Heart right ventricle (tissue), 16 donors: ENCODE measurements at regions not wholly inside any gene's neighbourhood (a gene's known extent, or its start where the extent isn't known, plus 50 kb on each side); places are given as distances from the start of the nearest gene placed in this dataset.

Experiments
- ATAC-seq, 8 donors: fragments of 200-7000 bp; cut with Tn5 transposase; one replicate each; pipeline ENCODE4 v1.9.1; 2020; ENCODE audit warnings: mild to moderate bottlenecking in 8 of 8, moderate library complexity in 8 of 8, moderate number of reproducible peaks in 1 of 8
- DNase-seq, 2 donors: peaks; one replicate each; pipeline ENCODE4 v3.0.0-alpha.2; 2020
- H3K27ac ChIP-seq, 10 donors: fragments of 200-600 bp; sonication (generic) in 2 of 10; one replicate each; pipeline versions ENCODE4 v1.5.0 to v1.8.0; 2020 to 2022; ENCODE audit warnings: mild to moderate bottlenecking in 3 of 10
- H3K27me3 ChIP-seq, 7 donors: fragments of 200-600 bp; one replicate each; pipeline ENCODE4 v1.8.0; 2021 to 2022; ENCODE audit warnings: mild to moderate bottlenecking in 2 of 7
- H3K36me3 ChIP-seq, 9 donors: fragments of 200-600 bp; sonication (generic) in 1 of 9; one replicate each; pipeline versions ENCODE4 v1.5.0 to v1.8.0; 2020 to 2022; ENCODE audit warnings: mild to moderate bottlenecking in 2 of 9
- H3K4me1 ChIP-seq, 9 donors: fragments of 200-600 bp; sonication (generic) in 1 of 9; one replicate each; pipeline versions ENCODE4 v1.5.0 to v1.8.0; 2020 to 2022; ENCODE audit warnings: mild to moderate bottlenecking in 4 of 9
- H3K4me3 ChIP-seq, 10 donors: fragments of 200-600 bp; sonication (generic) in 2 of 10; one replicate each; pipeline versions ENCODE4 v1.5.0 to v1.8.0; 2020 to 2022; ENCODE audit warnings: mild to moderate bottlenecking in 7 of 10, moderate library complexity in 2 of 10
- H3K9me3 ChIP-seq, 11 donors: fragments of 200-600 bp in 10 of 11; sonication (generic) in 2 of 11; one replicate each; pipeline versions ENCODE4 v1.5.0 to v1.8.0; 2013 to 2022; ENCODE audit warnings: mild to moderate bottlenecking in 2 of 11, control low read depth in 1 of 11, moderate library complexity in 1 of 11
- CTCF ChIP-seq, 9 donors: fragments of 200-600 bp; sonication (generic) in 2 of 9; IDR thresholded peaks; one replicate each; pipeline versions ENCODE4 v1.5.0 to v1.8.0; 2021 to 2022; ENCODE audit warnings: antibody characterized with exemption in 9 of 9, mild to moderate bottlenecking in 5 of 9, moderate library complexity in 1 of 9
- WGBS, 2 donors: extraction: QIAGEN DNeasy Blood & Tissue Kit; methylation state at CpG; one replicate each; pipeline ENCODE4 v1.1.7; 2013; ENCODE audit warnings: inconsistent platforms in 1 of 2; 5-methylcytosine and 5-hydroxymethylcytosine counted together
- intact Hi-C, 10 donors: fragments of 100-400 bp; cut with DNase I; formaldehyde crosslinking; loops; one replicate each; pipeline versions ENCODE4 v1.11.1 to v1.14.2; 2022
- donor health status: Arrhythmogenic right ventricular cardiomyopathy.
- donor health status: ischemic (EF 13 %, LVEDD 7.1; RV severe dilation, severe dysfunction).
- donor health status: healthy with polysubstance abuse.
- donor health status: DM: no; HTN: yes; CAD: no.
- donor health status: DM: no; HTN: no; CAD: no.
- donor health status: ischemic (EF 25% LVEDD 6.9; RV normal size, moderate dysfunction).
- donor health status: ischemic (EF 25% LVEDD 5.7; RV mildly dilated, moderate dysfunction).
- donor health status: healthy.
- donor health status: DM: yes; HTN: yes; CAD: no.
- donor health status: Ischemic cardiomyopathy.
- donor health status: ischemic (EF 35%, LVEDD 5.7; RV mildly dilated, moderate dysfunction).
- donor health status: nonischemic (EF 11% LVEDD 7.7; RV severe dilation, severe dysfunction).
- donor health status: DM: yes; HTN: yes; CAD: no.
- donor health status: PGD.
- donor health status: ischemic (EF 29% LVEDD 5.4; RV normal size, mild dysfunction).
- donor health status: nonischemic (EF 23%, LVEDD 6.1; RV moderate dilation, normal function).

- intact Hi-C loops, result no loop called here
These were observed 102.2 kb upstream of the TMEM161B start for GRCh38 chr5:88370824-88371223.

GRCh38 chr5:88368201-88368600 lies 99.6 kb upstream of the TMEM161B start:
- Histone ChIP-seq H3K4me1 (no peaks in the 10 kb centered on the region), H3K36me3 (no peaks in the 10 kb centered on the region), H3K9me3 (no peaks in the 10 kb centered on the region), H3K4me3 (no peak overlapping the region), H3K27ac (no peak overlapping the region), H3K27me3 (no peaks in the 10 kb centered on the region)
- no peak for TF ChIP-seq CTCF (IDR thresholded peaks at IDR 0.05)
- WGBS, 2 donors, result 95 to 96% methylated on average over 2 of the region's 2 CpGs
- ATAC-seq, result no peak
- intact Hi-C loops, result no loop called here
- DNase-seq, result no peak

More at GRCh38 chr5:88370824-88371223, 102.2 kb upstream of the TMEM161B start:
- H3K4me3 ChIP-seq, result no peak overlapping the region
- H3K27me3 ChIP-seq, result no peaks in the 10 kb centered on the region
- H3K9me3 ChIP-seq, result peaks cover 0 to 4% (median 0%) of the 10 kb centered on the region in 11 donors
- no peak for ATAC-seq
- no peak overlapping the region for H3K27ac ChIP-seq
- no peaks in the 10 kb centered on the region for H3K36me3 ChIP-seq
- no peak for DNase-seq
- no peaks in the 10 kb centered on the region for H3K4me1 ChIP-seq
- no peak for TF ChIP-seq CTCF (IDR thresholded peaks at IDR 0.05)

GRCh38 chr5:88364991-88365390 lies 96.3 kb upstream of the TMEM161B start:
- intact Hi-C loops, result no loop called here
- ATAC-seq (no peak), DNase-seq (no peak)
- H3K4me3 ChIP-seq, result no peak overlapping the region
- H3K4me1 ChIP-seq, result no peaks in the 10 kb centered on the region
- no peaks in the 10 kb centered on the region for H3K27me3 ChIP-seq
- H3K27ac ChIP-seq, result no peak overlapping the region
- no peak for TF ChIP-seq CTCF (IDR thresholded peaks at IDR 0.05)
- no peaks in the 10 kb centered on the region for H3K9me3 ChIP-seq
- 77 to 78% methylated on average over 4 of the region's 4 CpGs for WGBS, 2 donors
- H3K36me3 ChIP-seq, result no peaks in the 10 kb centered on the region

- Histone ChIP-seq H3K4me3 (no peak overlapping the region), H3K36me3 (no peaks in the 10 kb centered on the region), H3K9me3 (peaks cover 0 to 22% (median 3%) of the 10 kb centered on the region in 11 donors), H3K27me3 (no peaks in the 10 kb centered on the region), H3K27ac (peak overlapping the region in 3 of 10 donors; percentile 33 to 54 (median 48)), H3K4me1 (peaks cover 0 to 18% (median 0%) of the 10 kb centered on the region in 9 donors)
- no peak for TF ChIP-seq CTCF (IDR thresholded peaks at IDR 0.05)
- DNase-seq, result no peak
- 70 to 79% methylated on average over 1 of the region's 1 CpG for WGBS, 2 donors
- intact Hi-C loops, result no loop called here
- ATAC-seq, result peak in 5 of 8 donors; percentile 42 to 74 (median 53)
These were observed 86.9 kb upstream of the TMEM161B start for GRCh38 chr5:88355490-88356050.
